Trophoblast cell (in vitro differentiated cells and primary cell): ENCODE measurements at regions not wholly inside any gene's neighbourhood (a gene's known extent, or its start where the extent isn't known, plus 50 kb on each side); places are given as distances from the start of the nearest gene placed in this dataset.

Source experiments
- DNase-seq, 2 donors: peaks; one replicate each; pipeline ENCODE4 v3.0.0-alpha.2; 2016
- H2AFZ ChIP-seq: 2 replicates; pipeline ENCODE4 v1.6.1; 2013; ENCODE audit warnings: low read length, moderate library complexity, mild to moderate bottlenecking; ENCODE audit not compliant: insufficient read depth, poor library complexity
- H2AK5ac ChIP-seq: 2 replicates; pipeline ENCODE4 v1.6.1; 2013; ENCODE audit warnings: mild to moderate bottlenecking, low read length
- H2BK120ac ChIP-seq: 2 replicates; pipeline ENCODE4 v1.6.1; 2013; ENCODE audit warnings: low read length, mild to moderate bottlenecking, moderate library complexity; ENCODE audit not compliant: insufficient read depth, poor library complexity
- H2BK12ac ChIP-seq: 2 replicates; pipeline ENCODE4 v1.6.1; 2013; ENCODE audit warnings: mild to moderate bottlenecking, low read length, moderate library complexity
- H2BK5ac ChIP-seq: 2 replicates; pipeline ENCODE4 v1.6.1; 2013; ENCODE audit warnings: low read length, low read depth, moderate library complexity, mild to moderate bottlenecking; ENCODE audit not compliant: poor library complexity
- H3K14ac ChIP-seq: 2 replicates; pipeline ENCODE4 v1.6.1; 2013; ENCODE audit warnings: mild to moderate bottlenecking, low read length
- H3K18ac ChIP-seq: 2 replicates; pipeline ENCODE4 v1.6.1; 2013; ENCODE audit warnings: mild to moderate bottlenecking, low read length
- H3K23ac ChIP-seq: 2 replicates; pipeline ENCODE4 v1.6.1; 2013; ENCODE audit warnings: low read length
- H3K27ac ChIP-seq: 2 replicates; pipeline ENCODE4 v1.5.1; 2013; ENCODE audit warnings: low read depth, mild to moderate bottlenecking, inconsistent platforms, low read length, moderate library complexity
- H3K27me3 ChIP-seq: 2 replicates; pipeline ENCODE4 v1.6.1; 2013; ENCODE audit warnings: inconsistent platforms, mild to moderate bottlenecking, low read length, moderate library complexity; ENCODE audit not compliant: insufficient read depth
- H3K36me3 ChIP-seq, 2 experiments: 1 replicate in 1 of 2; 2 replicates in 1 of 2; pipeline ENCODE4 v1.6.1; 2013; ENCODE audit warnings: low read length in 2 of 2, mild to moderate bottlenecking in 2 of 2, moderate library complexity in 1 of 2; ENCODE audit not compliant: insufficient read depth in 2 of 2, control insufficient read depth in 1 of 2
- H3K4ac ChIP-seq: 2 replicates; pipeline ENCODE4 v1.6.1; 2013; ENCODE audit warnings: low read depth, mild to moderate bottlenecking, low read length, moderate library complexity
- H3K4me1 ChIP-seq, 2 experiments: 1 replicate in 1 of 2; 2 replicates in 1 of 2; pipeline ENCODE4 v1.6.1; 2013; ENCODE audit warnings: low read length in 2 of 2, mild to moderate bottlenecking in 2 of 2, moderate library complexity in 1 of 2; ENCODE audit not compliant: insufficient read depth in 2 of 2, control insufficient read depth in 1 of 2
- H3K4me2 ChIP-seq: 2 replicates; pipeline ENCODE4 v1.6.1; 2013; ENCODE audit warnings: inconsistent platforms, mild to moderate bottlenecking, low read length, moderate library complexity
- H3K4me3 ChIP-seq: 2 replicates; pipeline ENCODE4 v1.5.1; 2013; ENCODE audit warnings: mild to moderate bottlenecking, low read depth, low read length, inconsistent platforms
- H3K79me1 ChIP-seq: one replicate; pipeline ENCODE4 v1.6.1; 2013; ENCODE audit warnings: low read length
- H3K79me2 ChIP-seq: 2 replicates; pipeline ENCODE4 v1.6.1; 2013; ENCODE audit warnings: low read length, mild to moderate bottlenecking; ENCODE audit not compliant: control insufficient read depth, insufficient read depth, poor library complexity
- H3K9ac ChIP-seq: 2 replicates; pipeline ENCODE4 v1.6.1; 2013; ENCODE audit warnings: mild to moderate bottlenecking, low read length
- H3K9me3 ChIP-seq: 2 replicates; pipeline ENCODE4 v1.6.1; 2013; ENCODE audit warnings: low read depth, mild to moderate bottlenecking, control low read depth, inconsistent platforms, low read length; ENCODE audit not compliant: insufficient read depth
- H4K12ac ChIP-seq: 2 replicates; pipeline ENCODE4 v1.6.1; 2013; ENCODE audit warnings: low read depth, mild to moderate bottlenecking, low read length, moderate library complexity
- H4K8ac ChIP-seq: 2 replicates; pipeline ENCODE4 v1.6.1; 2013; ENCODE audit warnings: low read depth, mild to moderate bottlenecking, low read length, moderate library complexity
- H4K91ac ChIP-seq: one replicate; pipeline ENCODE4 v1.6.1; 2013; ENCODE audit warnings: low read depth, mild to moderate bottlenecking, low read length, moderate library complexity
- WGBS: extraction: QIAGEN DNeasy Blood & Tissue Kit; methylation state at CpG from one replicate; pipeline ENCODE4 v1.1.7; 2013; ENCODE audit warnings: missing lambda C conversion rate; ENCODE audit not compliant: insufficient read length, insufficient coverage; ENCODE audit errors: extremely low coverage; 5-methylcytosine and 5-hydroxymethylcytosine counted together

DNA sequence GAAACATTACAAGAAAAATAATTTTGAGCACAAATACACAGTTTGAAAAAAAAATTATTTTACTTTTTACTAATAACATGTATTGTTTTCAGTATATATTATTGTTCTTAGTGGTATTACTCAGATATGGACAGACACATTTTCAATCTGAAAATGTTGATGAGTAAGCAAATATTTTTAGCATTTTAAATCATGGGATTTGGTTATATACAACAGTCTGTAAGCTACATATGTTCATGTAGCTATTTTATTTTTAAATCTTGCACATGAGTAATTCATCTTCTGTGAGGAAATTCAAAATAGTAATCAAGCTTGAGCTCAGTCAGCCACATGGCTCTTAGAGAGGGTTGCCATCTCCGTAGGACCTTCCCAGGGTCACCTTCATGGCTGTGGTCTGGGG lies 471.9 kb downstream of the QKI start:
- H4K91ac ChIP-seq, result no peak overlapping the region
- no peak overlapping the region for H2BK5ac ChIP-seq
- no peak for DNase-seq
- H3K79me2 ChIP-seq, result no peaks in the 10 kb centered on the region
- no peak overlapping the region for H3K27ac ChIP-seq
- H3K4me3 ChIP-seq, result no peak overlapping the region
- H3K4ac ChIP-seq, result no peak overlapping the region
- no peaks in the 10 kb centered on the region for H3K79me1 ChIP-seq
- H4K12ac ChIP-seq, result no peak overlapping the region
- H2BK12ac ChIP-seq, result no peak overlapping the region
- H2AK5ac ChIP-seq, result no peak overlapping the region
- no peaks in the 10 kb centered on the region for H3K27me3 ChIP-seq
- H2BK120ac ChIP-seq, result no peak overlapping the region
- H3K23ac ChIP-seq, result no peak overlapping the region
- H3K9me3 ChIP-seq, result no peaks in the 10 kb centered on the region
- no peaks in the 10 kb centered on the region for H3K36me3 ChIP-seq
- H3K18ac ChIP-seq, result no peak overlapping the region
- H3K9ac ChIP-seq, result no peak overlapping the region
- H3K14ac ChIP-seq, result no peak overlapping the region
- H3K4me1 ChIP-seq, result no peaks in the 10 kb centered on the region
- no CpG with 5 or more reads among the region's 1 CpG for WGBS
- H4K8ac ChIP-seq, result no peak overlapping the region
- H3K4me2 ChIP-seq, result no peak overlapping the region
- H2AFZ ChIP-seq, result no peak overlapping the region

DNA sequence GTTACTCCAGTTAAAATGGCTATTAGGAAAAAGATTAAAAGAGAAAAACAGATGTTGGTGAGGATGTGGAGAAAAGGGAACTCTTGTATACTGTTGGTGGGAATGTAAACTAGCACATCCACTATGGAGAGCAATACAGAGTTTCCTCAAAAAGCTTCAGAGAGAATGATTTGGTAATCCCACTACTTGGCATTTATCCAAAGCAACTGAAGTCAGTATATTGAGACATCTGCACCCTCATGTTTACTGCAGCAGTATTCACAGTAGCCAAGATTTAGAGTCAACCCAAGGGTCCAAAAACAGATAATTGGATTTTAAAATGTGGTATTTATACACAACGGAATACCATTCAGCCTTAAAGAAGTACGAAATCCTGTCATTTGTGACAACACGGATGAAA lies 469.5 kb downstream of the QKI start:
- H3K23ac ChIP-seq, result no peak overlapping the region
- no peaks in the 10 kb centered on the region for H3K79me1 ChIP-seq
- no peaks in the 10 kb centered on the region for H3K79me2 ChIP-seq
- H4K91ac ChIP-seq, result no peak overlapping the region
- no peaks in the 10 kb centered on the region for H3K4me1 ChIP-seq
- no peaks in the 10 kb centered on the region for H3K36me3 ChIP-seq
- H2BK12ac ChIP-seq, result no peak overlapping the region
- no peak overlapping the region for H3K18ac ChIP-seq
- H2AK5ac ChIP-seq, result no peak overlapping the region
- H3K4me2 ChIP-seq, result no peak overlapping the region
- no peak overlapping the region for H2AFZ ChIP-seq
- no peak overlapping the region for H4K12ac ChIP-seq
- no peak overlapping the region for H4K8ac ChIP-seq
- no peak overlapping the region for H3K4me3 ChIP-seq
- no peak overlapping the region for H3K27ac ChIP-seq
- H3K27me3 ChIP-seq, result no peaks in the 10 kb centered on the region
- H3K9ac ChIP-seq, result no peak overlapping the region
- H3K4ac ChIP-seq, result no peak overlapping the region
- no peak overlapping the region for H2BK5ac ChIP-seq
- no CpG with 5 or more reads among the region's 3 CpGs for WGBS
- no peak overlapping the region for H3K14ac ChIP-seq
- no peaks in the 10 kb centered on the region for H3K9me3 ChIP-seq
- no peak for DNase-seq
- H2BK120ac ChIP-seq, result no peak overlapping the region

DNA sequence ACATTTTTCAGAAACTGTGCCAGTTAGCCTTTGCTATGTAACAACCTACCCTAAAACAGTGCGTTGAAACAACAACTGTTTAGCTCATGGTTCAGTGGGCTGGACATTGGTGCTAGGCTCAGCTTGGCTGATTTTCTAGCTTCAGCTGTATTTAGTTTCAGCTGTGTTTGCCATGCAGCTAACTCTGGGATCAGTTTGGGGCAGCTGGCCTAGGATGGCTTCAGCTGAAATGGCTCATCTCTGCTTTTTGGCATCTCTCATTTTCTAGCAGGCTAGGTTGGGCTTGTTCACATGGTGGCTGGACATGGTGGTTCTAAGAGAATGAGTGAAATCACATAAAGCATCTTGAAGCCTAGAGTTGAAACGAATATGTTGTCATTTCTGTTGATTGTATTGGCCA lies 464.2 kb downstream of the QKI start:
- Histone ChIP-seq H3K18ac (no peak overlapping the region), H3K27me3 (no peaks in the 10 kb centered on the region), H3K4me2 (no peak overlapping the region), H2BK5ac (no peak overlapping the region), H3K79me1 (no peaks in the 10 kb centered on the region), H3K79me2 (no peaks in the 10 kb centered on the region), H3K4me1 (no peaks in the 10 kb centered on the region), H4K91ac (no peak overlapping the region), H3K4me3 (no peak overlapping the region), H3K14ac (no peak overlapping the region), H3K36me3 (no peaks in the 10 kb centered on the region), H3K4ac (no peak overlapping the region), H2AK5ac (no peak overlapping the region), H3K9me3 (no peaks in the 10 kb centered on the region), H2BK12ac (no peak overlapping the region), H4K8ac (no peak overlapping the region), H4K12ac (no peak overlapping the region), H3K27ac (no peak overlapping the region), H3K9ac (no peak overlapping the region), H2AFZ (no peak overlapping the region), H2BK120ac (no peak overlapping the region), H3K23ac (no peak overlapping the region)
- DNase-seq, result no peak
- no CpG with 5 or more reads among the region's 2 CpGs for WGBS

DNA sequence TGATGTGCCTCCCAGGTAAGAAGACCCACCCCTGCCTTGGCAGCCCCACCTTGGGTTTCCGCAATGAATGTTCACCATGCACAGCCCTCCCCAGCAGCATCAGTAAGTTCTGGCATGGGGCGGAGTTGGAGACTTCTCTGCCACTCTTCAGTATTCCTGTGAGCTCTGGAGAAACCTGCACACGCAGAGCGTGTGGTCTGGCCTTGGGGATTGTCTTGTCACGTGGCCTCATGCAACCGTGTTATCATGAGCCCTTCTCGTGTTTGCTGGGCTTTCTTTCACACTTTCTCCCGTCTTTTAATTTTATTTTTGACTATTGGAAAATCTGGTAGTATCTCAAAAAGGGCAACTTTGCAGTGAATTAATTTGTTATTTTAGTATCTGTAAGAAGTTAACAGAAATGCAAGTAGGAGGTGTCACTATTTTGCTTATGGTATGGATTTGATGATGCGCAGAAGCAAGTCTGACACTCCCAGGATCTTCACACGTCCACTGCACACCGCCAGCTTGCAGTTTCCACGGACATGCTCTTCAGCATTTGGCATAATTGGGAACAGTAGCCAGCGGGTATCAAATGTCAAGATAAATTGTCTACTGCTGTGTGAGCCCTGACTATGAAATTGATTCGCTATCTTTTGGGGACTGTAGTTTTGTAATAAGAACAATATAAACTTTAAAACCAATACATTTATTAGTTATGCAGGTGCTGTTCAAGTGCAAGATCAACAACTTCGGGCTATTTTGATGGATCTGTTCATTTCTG lies 463.5 kb downstream of the QKI start:
- no peak overlapping the region for H2BK120ac ChIP-seq
- no peak overlapping the region for H3K27ac ChIP-seq
- H3K27me3 ChIP-seq, result no peaks in the 10 kb centered on the region
- H3K79me1 ChIP-seq, result no peaks in the 10 kb centered on the region
- no peak overlapping the region for H3K23ac ChIP-seq
- no peak overlapping the region for H2AK5ac ChIP-seq
- H3K4me2 ChIP-seq, result no peak overlapping the region
- no peaks in the 10 kb centered on the region for H3K79me2 ChIP-seq
- H3K9ac ChIP-seq, result peak overlapping the region; percentile 5
- WGBS, result no CpG with 5 or more reads among the region's 15 CpGs
- no peak overlapping the region for H4K12ac ChIP-seq
- no peak for DNase-seq
- no peak overlapping the region for H3K18ac ChIP-seq
- H3K4ac ChIP-seq, result no peak overlapping the region
- no peak overlapping the region for H4K91ac ChIP-seq
- H3K4me3 ChIP-seq, result no peak overlapping the region
- H2BK5ac ChIP-seq, result no peak overlapping the region
- H2BK12ac ChIP-seq, result no peak overlapping the region
- H4K8ac ChIP-seq, result no peak overlapping the region
- no peaks in the 10 kb centered on the region for H3K36me3 ChIP-seq
- no peak overlapping the region for H3K14ac ChIP-seq
- H3K4me1 ChIP-seq, result no peaks in the 10 kb centered on the region
- H3K9me3 ChIP-seq, result no peaks in the 10 kb centered on the region
- H2AFZ ChIP-seq, result no peak overlapping the region
